ENCODE measurements at regions not wholly inside any gene's neighbourhood (a gene's known extent, or its start where the extent isn't known, plus 50 kb on each side); places are given as distances from the start of the nearest gene placed in this dataset.

GRCh38 chr3:110419096-110419495 lies 652.5 kb upstream of the NECTIN3 start:
- H3K27me3 ChIP-seq (replicated peaks; ENCODE audit: insufficient read depth), result no peaks in the 10 kb centered on the region
- H3K4me3 ChIP-seq, result no peak overlapping the region
- TF ChIP-seq POLR2A (IDR thresholded peaks at IDR 0.05) (no peak), CTCF (IDR thresholded peaks at IDR 0.05) (no peak), POLR2AphosphoS5 (IDR thresholded peaks at IDR 0.05) (no peak)
- intact Hi-C loops (cut with DNase I), result no loop called here
- H3K36me3 ChIP-seq, result no peaks in the 10 kb centered on the region
- H3K9me3 ChIP-seq, result no peaks in the 10 kb centered on the region
- H3K27ac ChIP-seq, result no peak overlapping the region
- DNase-seq (ENCODE audit: low spot score), result no peak
- H3K4me1 ChIP-seq (replicated peaks), result no peaks in the 10 kb centered on the region
- WGBS, result 64% methylated on average over 2 of the region's 2 CpGs

- TF ChIP-seq CTCF (IDR thresholded peaks at IDR 0.05), result no peak
- no peak for TF ChIP-seq POLR2AphosphoS5 (IDR thresholded peaks at IDR 0.05)
- no peak for TF ChIP-seq POLR2A (IDR thresholded peaks at IDR 0.05)
- intact Hi-C loops (cut with DNase I), result no loop called here
- Histone ChIP-seq H3K27me3 (replicated peaks; ENCODE audit: insufficient read depth) (no peaks in the 10 kb centered on the region), H3K4me1 (replicated peaks) (no peaks in the 10 kb centered on the region), H3K9me3 (no peaks in the 10 kb centered on the region), H3K36me3 (no peaks in the 10 kb centered on the region), H3K4me3 (no peak overlapping the region), H3K27ac (no peak overlapping the region)
- DNase-seq (ENCODE audit: low spot score), result no peak
- 49% methylated on average over 2 of the region's 2 CpGs for WGBS
Observed at GRCh38 chr3:110419601-110420000, 652.0 kb upstream of the NECTIN3 start.

GRCh38 chr3:110420158-110420641 lies 651.4 kb upstream of the NECTIN3 start:
- no peak for DNase-seq (ENCODE audit: low spot score)
- 66% methylated on average over 3 of the region's 3 CpGs for WGBS
- Histone ChIP-seq H3K9me3 (no peaks in the 10 kb centered on the region), H3K4me3 (no peak overlapping the region), H3K36me3 (no peaks in the 10 kb centered on the region), H3K4me1 (replicated peaks) (no peaks in the 10 kb centered on the region), H3K27me3 (replicated peaks; ENCODE audit: insufficient read depth) (no peaks in the 10 kb centered on the region), H3K27ac (no peak overlapping the region)
- intact Hi-C loops (cut with DNase I), result no loop called here
- TF ChIP-seq POLR2A (IDR thresholded peaks at IDR 0.05), result no peak
- no peak for TF ChIP-seq POLR2AphosphoS5 (IDR thresholded peaks at IDR 0.05)
- no peak for TF ChIP-seq CTCF (IDR thresholded peaks at IDR 0.05)

GRCh38 chr3:110423276-110423675 lies 648.3 kb upstream of the NECTIN3 start:
- H3K27me3 ChIP-seq (replicated peaks; ENCODE audit: insufficient read depth), result no peaks in the 10 kb centered on the region
- no peaks in the 10 kb centered on the region for H3K36me3 ChIP-seq
- H3K27ac ChIP-seq, result no peak overlapping the region
- DNase-seq (ENCODE audit: low spot score), result no peak
- 97% methylated on average over 2 of the region's 2 CpGs for WGBS
- intact Hi-C loops (cut with DNase I), result no loop called here
- no peaks in the 10 kb centered on the region for H3K9me3 ChIP-seq
- no peak overlapping the region for H3K4me3 ChIP-seq
- no peaks in the 10 kb centered on the region for H3K4me1 ChIP-seq (replicated peaks)
- TF ChIP-seq POLR2AphosphoS5 (IDR thresholded peaks at IDR 0.05) (no peak), CTCF (IDR thresholded peaks at IDR 0.05) (no peak), POLR2A (IDR thresholded peaks at IDR 0.05) (no peak)

GRCh38 chr3:110430146-110430545 lies 641.5 kb upstream of the NECTIN3 start:
- Histone ChIP-seq H3K27ac (no peak overlapping the region), H3K4me1 (replicated peaks) (no peaks in the 10 kb centered on the region), H3K27me3 (replicated peaks; ENCODE audit: insufficient read depth) (no peaks in the 10 kb centered on the region), H3K9me3 (no peaks in the 10 kb centered on the region), H3K4me3 (no peak overlapping the region), H3K36me3 (no peaks in the 10 kb centered on the region)
- DNase-seq (ENCODE audit: low spot score), result no peak
- intact Hi-C loops (cut with DNase I), result no loop called here
- 91% methylated on average over 1 of the region's 1 CpG for WGBS
- no peak for TF ChIP-seq CTCF (IDR thresholded peaks at IDR 0.05)
- no peak for TF ChIP-seq POLR2AphosphoS5 (IDR thresholded peaks at IDR 0.05)
- no peak for TF ChIP-seq POLR2A (IDR thresholded peaks at IDR 0.05)

Measured in prostate gland (tissue), 2 donors.